K562 (cell line): ENCODE measurements at regions not wholly inside any gene's neighbourhood (a gene's known extent, or its start where the extent isn't known, plus 50 kb on each side); places are given as distances from the start of the nearest gene placed in this dataset.

ENCODE experiments used
- ATAC-seq: fragments of 200-7000 bp; cut with Tn5 transposase; 3 replicates; pipeline ENCODE4 v1.9.1; 2020; ENCODE audit warnings: moderate library complexity
- BruUV-seq: library from RNA; stranded (reverse); fragments of 400-500 nt; replicated peaks from 2 replicates; lab custom pipeline; 2021; lab: Mats Ljungman, UMichigan
- CTCF ChIA-PET: fragments of 300-600 bp; formaldehyde crosslinking; extraction: SDS; loops from one replicate; lab custom pipeline; 2021; ENCODE audit warnings: low intra/inter-chr PET ratio; lab: Yijun Ruan, JAX
- POLR2A ChIA-PET: fragments of 300-600, 350-650 bp; sonication (Branson Sonifier 250); formaldehyde crosslinking; extraction: SDS; loops from one replicate; lab custom pipeline; 2021; ENCODE audit warnings: antibody characterized with exemption, inconsistent platforms; lab: Yijun Ruan, JAX
- DNase-seq, 4 experiments: peaks; one replicate each; pipeline versions ENCODE4 v3.0.0 to v3.0.0-alpha.2; 2011 to 2018; ENCODE audit warnings: low spot score in 3 of 4, mixed read lengths in 3 of 4; ENCODE audit errors: extremely low read depth in 1 of 4
- FAIRE-seq: peaks from 2 replicates; lab custom pipeline; 2011; peaks lifted over from hg19 to GRCh38; lab: Jason Lieb, UNC
- H2AFZ ChIP-seq: 2 replicates; pipeline ENCODE4 v1.6.0; 2011; ENCODE audit warnings: low read depth, low read length, control low read depth, inconsistent platforms
- H3K27ac ChIP-seq: fragments of 200-600 bp; 3 replicates; pipeline ENCODE4 v1.8.0; 2011; ENCODE audit warnings: low read depth, mild to moderate bottlenecking, control low read depth, inconsistent platforms, low read length, moderate library complexity, mixed read lengths; ENCODE audit errors: extremely low read depth
- H3K27me3 ChIP-seq, 2 experiments: fragments of 300-600 bp in 1 of 2; 2 replicates in 1 of 2; 3 replicates in 1 of 2; pipeline versions ENCODE4 v1.6.0 to v1.8.0; 2011; ENCODE audit warnings: inconsistent platforms in 2 of 2, low read length in 2 of 2, mild to moderate bottlenecking in 1 of 2, mixed read lengths in 1 of 2, moderate library complexity in 1 of 2; ENCODE audit not compliant: control insufficient read depth in 2 of 2, insufficient read depth in 2 of 2
- H3K36me3 ChIP-seq: fragments of 300-600 bp; 3 replicates; pipeline ENCODE4 v1.8.0; 2011; ENCODE audit warnings: mild to moderate bottlenecking, low read length, inconsistent platforms; ENCODE audit not compliant: control insufficient read depth, insufficient read depth
- H3K4me1 ChIP-seq, 2 experiments: fragments of 200-600 bp in 1 of 2; replicated peaks in 1 of 2; 2 replicates in 1 of 2; 3 replicates in 1 of 2; pipeline versions ENCODE4 v1.5.1 to v1.8.0; 2011; ENCODE audit warnings: inconsistent platforms in 2 of 2, low read length in 2 of 2, mild to moderate bottlenecking in 1 of 2, mixed read lengths in 1 of 2, moderate library complexity in 1 of 2; ENCODE audit not compliant: control insufficient read depth in 2 of 2, insufficient read depth in 2 of 2
- H3K4me2 ChIP-seq: 2 replicates; pipeline ENCODE4 v1.6.1; 2011; ENCODE audit warnings: low read length, control low read depth, inconsistent platforms, mixed read lengths; ENCODE audit not compliant: insufficient read depth
- H3K4me3 ChIP-seq: fragments of 200-600 bp; sonication (generic), shearing (Covaris generic); 2 replicates; pipeline ENCODE4 v1.5.1; 2016; ENCODE audit warnings: control low read depth, inconsistent platforms
- H3K79me2 ChIP-seq: fragments of 200-600 bp; 3 replicates; pipeline ENCODE4 v1.8.0; 2011; ENCODE audit warnings: low read length, inconsistent platforms; ENCODE audit not compliant: control insufficient read depth, insufficient read depth
- H3K9ac ChIP-seq, 2 experiments: 2 replicates each; pipeline versions ENCODE4 v1.6.0 to v1.6.1; 2011; ENCODE audit warnings: low read depth in 2 of 2, low read length in 2 of 2, control low read depth in 1 of 2, inconsistent platforms in 1 of 2, mild to moderate bottlenecking in 1 of 2, mixed read lengths in 1 of 2; ENCODE audit not compliant: insufficient read depth in 1 of 2
- H3K9me1 ChIP-seq: one replicate; pipeline ENCODE4 v1.6.0; 2011; ENCODE audit warnings: inconsistent platforms, mild to moderate bottlenecking, low read length, moderate library complexity; ENCODE audit not compliant: control insufficient read depth, insufficient read depth
- H3K9me3 ChIP-seq: replicated peaks from 2 replicates; pipeline ENCODE4 v1.5.1; 2011; ENCODE audit warnings: low read depth, low read length, inconsistent platforms; ENCODE audit not compliant: control insufficient read depth, insufficient read depth
- H4K20me1 ChIP-seq: replicated peaks from 2 replicates; pipeline ENCODE4 v1.6.1; 2011; ENCODE audit warnings: low read length, inconsistent platforms, mixed read lengths; ENCODE audit not compliant: control insufficient read depth, insufficient read depth
- GTF2E2 ChIP-seq: fragments of 200-800 bp; sonication (Bioruptor generic); IDR thresholded peaks from 2 replicates; pipeline ENCODE4 v1.6.1; 2016; ENCODE audit warnings: missing genetic modification characterization, missing compliant biosample characterization
- HMG20B ChIP-seq: fragments of 250-450 bp; sonication (Bioruptor Pico); IDR thresholded peaks from 2 replicates; pipeline ENCODE4 v1.5.0; 2021; ENCODE audit warnings: mild to moderate bottlenecking
- KLF16 ChIP-seq: IDR thresholded peaks from 2 replicates; pipeline ENCODE4 v1.6.1; 2016; ENCODE audit warnings: antibody characterized with exemption
- MAZ ChIP-seq, 2 experiments: fragments of 450-650 bp in 1 of 2; sonication (generic) in 1 of 2; formaldehyde crosslinking; IDR thresholded peaks in 1 of 2; conservative IDR thresholded peaks in 1 of 2; 2 replicates each; pipeline versions ENCODE4 v1.4.0 to v1.5.0; 2020; ENCODE audit warnings: mild to moderate bottlenecking in 1 of 2, missing genetic modification reagents in 1 of 2
- MEF2A ChIP-seq: IDR thresholded peaks from 2 replicates; pipeline ENCODE4 v1.6.1; 2011; ENCODE audit warnings: low read depth, mild to moderate bottlenecking, low read length, moderate library complexity; ENCODE audit not compliant: control insufficient read depth
- OTX1 ChIP-seq: fragments of 450-650 bp; formaldehyde crosslinking; IDR thresholded peaks from 2 replicates; pipeline ENCODE4 v1.4.0; 2022; ENCODE audit warnings: mild to moderate bottlenecking
- TEAD2 ChIP-seq: fragments of 450-650 bp; IDR thresholded peaks from 2 replicates; pipeline ENCODE4 v1.6.1; 2016; ENCODE audit warnings: missing genetic modification characterization, control low read depth, missing compliant biosample characterization
- WHSC1 ChIP-seq: IDR thresholded peaks from one replicate; pipeline ENCODE4 v1.6.1; 2012; ENCODE audit warnings: low read length, control low read depth, inconsistent platforms
- ZBTB8A ChIP-seq: fragments of 450-650 bp; IDR thresholded peaks from 2 replicates; pipeline ENCODE4 v1.6.1; 2018; ENCODE audit warnings: mild to moderate bottlenecking, moderate library complexity; ENCODE audit not compliant: partially characterized antibody
- ZNF239 ChIP-seq: fragments of 250-450 bp; sonication (Bioruptor Pico); IDR thresholded peaks from 2 replicates; pipeline ENCODE4 v1.4.0; 2020; ENCODE audit warnings: mild to moderate bottlenecking
- ZNF583 ChIP-seq: fragments of 250-450 bp; sonication (Bioruptor Pico); IDR thresholded peaks from 2 replicates; pipeline ENCODE4 v1.4.0; 2020
- WGBS: fragments of 100-300 bp; shearing (Covaris generic); methylation state at CpG from one replicate; pipeline ENCODE4 v1.1.6; 2016; ENCODE audit warnings: low coverage, mixed read lengths; ENCODE audit not compliant: insufficient coverage; ENCODE audit errors: missing lambda C conversion rate; 5-methylcytosine and 5-hydroxymethylcytosine counted together
- in situ Hi-C: fragments of 300-500 bp; cut with MboI; formaldehyde crosslinking; loops from 4 replicates; pipeline ENCODE4 v1.15.0; 2018; ENCODE audit warnings: inconsistent platforms, mixed read lengths
- intact Hi-C: fragments of 100-400 bp; cut with micrococcal nuclease; formaldehyde crosslinking; loops from 2 replicates; pipeline ENCODE4 v1.14.2; 2022
- TF ChIP-seq, protein P1 (sequence below): fragments of 250-450 bp; sonication (Bioruptor Pico); IDR thresholded peaks from 2 replicates; pipeline ENCODE4 v1.8.0; 2022; ENCODE audit warnings: inconsistent platforms
- TF ChIP-seq, protein P2 (sequence below): sonication (generic); formaldehyde crosslinking; IDR thresholded peaks from 2 replicates; pipeline ENCODE4 v1.8.0; 2022; ENCODE audit warnings: mild to moderate bottlenecking, missing genetic modification reagents
- TF ChIP-seq, protein P3 (sequence below): fragments of 250-450 bp; sonication (Bioruptor Pico); IDR thresholded peaks from 2 replicates; pipeline ENCODE4 v1.8.0; 2022; ENCODE audit warnings: moderate library complexity, mild to moderate bottlenecking, inconsistent platforms
- TF ChIP-seq, protein P4 (sequence below): fragments of 250-450 bp; sonication (Bioruptor Pico); IDR thresholded peaks from 2 replicates; pipeline ENCODE4 v1.5.0; 2021
- TF ChIP-seq, protein P5 (sequence below): sonication (generic); IDR thresholded peaks from 2 replicates; pipeline ENCODE4 v1.6.1; 2016

DNA sequence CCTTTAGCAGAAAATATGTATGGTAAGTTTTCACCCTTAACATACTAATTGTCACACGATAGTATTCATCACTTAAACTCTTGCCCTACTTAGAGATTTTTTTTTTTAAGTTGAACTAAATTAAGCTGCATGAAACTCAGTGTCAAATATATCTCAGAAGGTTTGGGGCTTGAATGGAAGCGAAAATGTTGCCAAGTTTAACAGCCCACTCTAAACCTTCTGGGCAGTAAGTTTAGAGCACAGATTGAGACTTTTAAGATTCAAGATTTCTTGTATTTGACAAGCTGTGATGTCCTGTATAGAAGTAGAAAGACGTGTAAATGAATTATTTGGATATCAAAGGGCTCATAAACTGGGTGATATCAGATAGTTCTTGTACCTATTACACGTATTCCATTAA, 287.3 kb upstream of the FLRT2 start:
- H3K4me1 ChIP-seq, result no peaks in the 10 kb centered on the region
- FAIRE-seq, result no peak
- 0% methylated on average over 2 of the region's 4 CpGs for WGBS
- H3K79me2 ChIP-seq, result no peaks in the 10 kb centered on the region
- no peak overlapping the region for H3K4me2 ChIP-seq
- no peak for ATAC-seq
- ChIA-PET CTCF (no interaction called here), POLR2A (no interaction called here)
- no peak overlapping the region for H3K9ac ChIP-seq
- in situ Hi-C loops (no loop called here), intact Hi-C loops (no loop called here)
- H4K20me1 ChIP-seq, result no peaks in the 10 kb centered on the region
- no peak overlapping the region for H3K4me3 ChIP-seq
- no peaks in the 10 kb centered on the region for H3K9me1 ChIP-seq
- no peaks in the 10 kb centered on the region for H3K36me3 ChIP-seq
- no peaks in the 10 kb centered on the region for H3K27me3 ChIP-seq
- no peak overlapping the region for H3K27ac ChIP-seq
- DNase-seq, result no peak
- H2AFZ ChIP-seq, result no peak overlapping the region
- H3K9me3 ChIP-seq, result no peaks in the 10 kb centered on the region
- BruUV-seq, result no TSS peak
- TF ChIP-seq, protein P1, sequence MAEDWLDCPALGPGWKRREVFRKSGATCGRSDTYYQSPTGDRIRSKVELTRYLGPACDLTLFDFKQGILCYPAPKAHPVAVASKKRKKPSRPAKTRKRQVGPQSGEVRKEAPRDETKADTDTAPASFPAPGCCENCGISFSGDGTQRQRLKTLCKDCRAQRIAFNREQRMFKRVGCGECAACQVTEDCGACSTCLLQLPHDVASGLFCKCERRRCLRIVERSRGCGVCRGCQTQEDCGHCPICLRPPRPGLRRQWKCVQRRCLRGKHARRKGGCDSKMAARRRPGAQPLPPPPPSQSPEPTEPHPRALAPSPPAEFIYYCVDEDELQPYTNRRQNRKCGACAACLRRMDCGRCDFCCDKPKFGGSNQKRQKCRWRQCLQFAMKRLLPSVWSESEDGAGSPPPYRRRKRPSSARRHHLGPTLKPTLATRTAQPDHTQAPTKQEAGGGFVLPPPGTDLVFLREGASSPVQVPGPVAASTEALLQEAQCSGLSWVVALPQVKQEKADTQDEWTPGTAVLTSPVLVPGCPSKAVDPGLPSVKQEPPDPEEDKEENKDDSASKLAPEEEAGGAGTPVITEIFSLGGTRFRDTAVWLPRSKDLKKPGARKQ (CRISPR knock-in tag), result no peak
- TF ChIP-seq ZBTB8A (no peak), ZNF239 (CRISPR knock-in tag) (no peak), MAZ (CRISPR knock-in tag; conservative IDR thresholded peaks at IDR 0.05 in 1 of 2, IDR thresholded peaks at IDR 0.05 in 1 of 2) (no peak), KLF16 (no peak), WHSC1 (no peak), OTX1 (CRISPR knock-in tag) (no peak), GTF2E2 (tag) (no peak), ZNF583 (CRISPR knock-in tag) (no peak), TEAD2 (tag) (no peak), MEF2A (no peak), HMG20B (CRISPR knock-in tag) (no peak)
- TF ChIP-seq, protein P2, sequence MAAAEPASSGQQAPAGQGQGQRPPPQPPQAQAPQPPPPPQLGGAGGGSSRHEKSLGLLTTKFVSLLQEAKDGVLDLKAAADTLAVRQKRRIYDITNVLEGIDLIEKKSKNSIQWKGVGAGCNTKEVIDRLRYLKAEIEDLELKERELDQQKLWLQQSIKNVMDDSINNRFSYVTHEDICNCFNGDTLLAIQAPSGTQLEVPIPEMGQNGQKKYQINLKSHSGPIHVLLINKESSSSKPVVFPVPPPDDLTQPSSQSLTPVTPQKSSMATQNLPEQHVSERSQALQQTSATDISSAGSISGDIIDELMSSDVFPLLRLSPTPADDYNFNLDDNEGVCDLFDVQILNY (CRISPR knock-in tag), result no peak
- TF ChIP-seq, protein P3, sequence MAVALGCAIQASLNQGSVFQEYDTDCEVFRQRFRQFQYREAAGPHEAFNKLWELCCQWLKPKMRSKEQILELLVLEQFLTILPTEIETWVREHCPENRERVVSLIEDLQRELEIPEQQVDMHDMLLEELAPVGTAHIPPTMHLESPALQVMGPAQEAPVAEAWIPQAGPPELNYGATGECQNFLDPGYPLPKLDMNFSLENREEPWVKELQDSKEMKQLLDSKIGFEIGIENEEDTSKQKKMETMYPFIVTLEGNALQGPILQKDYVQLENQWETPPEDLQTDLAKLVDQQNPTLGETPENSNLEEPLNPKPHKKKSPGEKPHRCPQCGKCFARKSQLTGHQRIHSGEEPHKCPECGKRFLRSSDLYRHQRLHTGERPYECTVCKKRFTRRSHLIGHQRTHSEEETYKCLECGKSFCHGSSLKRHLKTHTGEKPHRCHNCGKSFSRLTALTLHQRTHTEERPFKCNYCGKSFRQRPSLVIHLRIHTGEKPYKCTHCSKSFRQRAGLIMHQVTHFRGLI (CRISPR knock-in tag), result no peak
- TF ChIP-seq, protein P4, sequence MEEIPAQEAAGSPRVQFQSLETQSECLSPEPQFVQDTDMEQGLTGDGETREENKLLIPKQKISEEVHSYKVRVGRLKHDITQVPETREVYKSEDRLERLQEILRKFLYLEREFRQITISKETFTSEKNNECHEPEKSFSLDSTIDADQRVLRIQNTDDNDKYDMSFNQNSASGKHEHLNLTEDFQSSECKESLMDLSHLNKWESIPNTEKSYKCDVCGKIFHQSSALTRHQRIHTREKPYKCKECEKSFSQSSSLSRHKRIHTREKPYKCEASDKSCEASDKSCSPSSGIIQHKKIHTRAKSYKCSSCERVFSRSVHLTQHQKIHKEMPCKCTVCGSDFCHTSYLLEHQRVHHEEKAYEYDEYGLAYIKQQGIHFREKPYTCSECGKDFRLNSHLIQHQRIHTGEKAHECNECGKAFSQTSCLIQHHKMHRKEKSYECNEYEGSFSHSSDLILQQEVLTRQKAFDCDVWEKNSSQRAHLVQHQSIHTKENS (CRISPR knock-in tag), result no peak
- TF ChIP-seq, protein P5, sequence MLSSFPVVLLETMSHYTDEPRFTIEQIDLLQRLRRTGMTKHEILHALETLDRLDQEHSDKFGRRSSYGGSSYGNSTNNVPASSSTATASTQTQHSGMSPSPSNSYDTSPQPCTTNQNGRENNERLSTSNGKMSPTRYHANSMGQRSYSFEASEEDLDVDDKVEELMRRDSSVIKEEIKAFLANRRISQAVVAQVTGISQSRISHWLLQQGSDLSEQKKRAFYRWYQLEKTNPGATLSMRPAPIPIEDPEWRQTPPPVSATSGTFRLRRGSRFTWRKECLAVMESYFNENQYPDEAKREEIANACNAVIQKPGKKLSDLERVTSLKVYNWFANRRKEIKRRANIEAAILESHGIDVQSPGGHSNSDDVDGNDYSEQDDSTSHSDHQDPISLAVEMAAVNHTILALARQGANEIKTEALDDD, result no peak
